IPS-18a (cell line): ENCODE measurements at regions not wholly inside any gene's neighbourhood (a gene's known extent, or its start where the extent isn't known, plus 50 kb on each side); places are given as distances from the start of the nearest gene placed in this dataset.

Experiments
- H3K27ac ChIP-seq: one replicate; pipeline ENCODE4 v1.5.1; 2013; ENCODE audit warnings: low read length
- H3K27me3 ChIP-seq: one replicate; pipeline ENCODE4 v1.6.1; 2013; ENCODE audit warnings: mild to moderate bottlenecking, low read length; ENCODE audit not compliant: control insufficient read depth, insufficient read depth
- H3K36me3 ChIP-seq: one replicate; pipeline ENCODE4 v1.6.1; 2013; ENCODE audit warnings: low read depth, low read length; ENCODE audit not compliant: control insufficient read depth
- H3K4me1 ChIP-seq: one replicate; pipeline ENCODE4 v1.6.1; 2013; ENCODE audit warnings: low read depth, low read length; ENCODE audit not compliant: control insufficient read depth
- H3K4me3 ChIP-seq: one replicate; pipeline ENCODE4 v1.5.1; 2013; ENCODE audit warnings: low read length
- H3K9ac ChIP-seq: one replicate; pipeline ENCODE4 v1.6.1; 2013; ENCODE audit warnings: mild to moderate bottlenecking, low read length, moderate library complexity
- H3K9me3 ChIP-seq: one replicate; pipeline ENCODE4 v1.6.1; 2013; ENCODE audit warnings: low read depth, low read length; ENCODE audit not compliant: control insufficient read depth

GRCh38 chr2:129237966-129238725 lies 741.3 kb upstream of the RAB6C start:
- Histone ChIP-seq H3K27me3 (no peaks in the 10 kb centered on the region), H3K4me3 (no peak overlapping the region), H3K9ac (no peak overlapping the region), H3K4me1 (no peaks in the 10 kb centered on the region), H3K9me3 (no peaks in the 10 kb centered on the region), H3K27ac (no peak overlapping the region), H3K36me3 (no peaks in the 10 kb centered on the region)

GRCh38 chr2:129239141-129239540 lies 740.3 kb upstream of the RAB6C start:
- no peak overlapping the region for H3K4me3 ChIP-seq
- H3K4me1 ChIP-seq: no peaks in the 10 kb centered on the region
- no peaks in the 10 kb centered on the region for H3K27me3 ChIP-seq
- no peak overlapping the region for H3K9ac ChIP-seq
- no peak overlapping the region for H3K27ac ChIP-seq
- no peaks in the 10 kb centered on the region for H3K36me3 ChIP-seq
- no peaks in the 10 kb centered on the region for H3K9me3 ChIP-seq

DNA sequence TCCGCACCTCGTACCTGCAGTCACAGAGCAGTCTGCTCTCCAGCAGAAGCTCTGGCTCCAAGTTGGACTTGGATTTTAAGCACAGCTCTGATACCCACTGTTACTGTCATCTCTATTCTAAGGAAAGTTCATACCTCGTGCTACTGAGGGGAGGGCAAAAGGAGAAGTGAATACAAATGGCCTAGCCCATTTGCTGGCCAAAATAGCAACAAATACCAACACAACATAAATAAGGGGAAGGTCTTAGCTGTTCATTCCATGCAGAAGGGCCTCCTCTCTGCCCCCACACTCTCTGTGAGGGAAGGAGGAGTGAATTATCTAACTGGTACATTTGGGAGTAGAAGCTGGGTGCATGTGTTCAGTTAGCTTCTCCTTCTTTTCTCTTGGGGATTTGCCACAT lies 739.4 kb upstream of the RAB6C start:
- Histone ChIP-seq H3K4me3 (no peak overlapping the region), H3K9ac (no peak overlapping the region), H3K4me1 (no peaks in the 10 kb centered on the region), H3K27ac (no peak overlapping the region), H3K36me3 (no peaks in the 10 kb centered on the region), H3K9me3 (no peaks in the 10 kb centered on the region), H3K27me3 (no peaks in the 10 kb centered on the region)

- Histone ChIP-seq H3K4me1 (no peaks in the 10 kb centered on the region), H3K27ac (no peak overlapping the region), H3K27me3 (no peaks in the 10 kb centered on the region), H3K36me3 (no peaks in the 10 kb centered on the region), H3K9ac (no peak overlapping the region), H3K9me3 (peaks cover 4% of the 10 kb centered on the region), H3K4me3 (no peak overlapping the region)
Observed at GRCh38 chr2:129242269-129242668, 737.2 kb upstream of the RAB6C start.

DNA sequence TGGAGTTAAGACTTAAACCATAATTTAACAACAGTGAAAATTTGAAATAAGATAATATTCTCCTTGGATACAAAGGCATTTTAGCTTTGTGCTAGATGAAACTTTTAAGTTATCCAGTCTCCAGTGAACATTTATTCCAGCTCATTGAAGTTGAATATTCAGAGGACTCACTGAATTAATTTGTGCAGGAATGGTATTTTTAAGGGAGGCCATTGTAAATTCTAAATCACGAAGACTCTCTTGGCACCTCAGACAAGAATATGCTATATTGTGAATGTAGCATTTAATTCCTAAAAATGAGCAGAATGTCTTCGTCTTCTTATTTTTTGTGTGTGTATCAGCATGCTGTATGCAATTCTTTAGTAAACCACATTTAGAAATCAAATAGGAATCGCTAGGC lies 731.7 kb upstream of the RAB6C start:
- H3K27ac ChIP-seq: no peak overlapping the region
- no peak overlapping the region for H3K9ac ChIP-seq
- H3K4me3 ChIP-seq: no peak overlapping the region
- peaks cover 4% of the 10 kb centered on the region for H3K9me3 ChIP-seq
- no peaks in the 10 kb centered on the region for H3K27me3 ChIP-seq
- no peaks in the 10 kb centered on the region for H3K36me3 ChIP-seq
- H3K4me1 ChIP-seq: no peaks in the 10 kb centered on the region

- Histone ChIP-seq H3K9ac (no peak overlapping the region), H3K4me3 (no peak overlapping the region), H3K27ac (no peak overlapping the region), H3K4me1 (no peaks in the 10 kb centered on the region), H3K36me3 (no peaks in the 10 kb centered on the region), H3K27me3 (no peaks in the 10 kb centered on the region), H3K9me3 (peaks cover 4% of the 10 kb centered on the region)
Observed at GRCh38 chr2:129248198-129248597, 731.3 kb upstream of the RAB6C start.

- no peak overlapping the region for H3K4me3 ChIP-seq
- no peaks in the 10 kb centered on the region for H3K36me3 ChIP-seq
- H3K9me3 ChIP-seq: no peaks in the 10 kb centered on the region
- no peaks in the 10 kb centered on the region for H3K27me3 ChIP-seq
- H3K9ac ChIP-seq: no peak overlapping the region
- no peaks in the 10 kb centered on the region for H3K4me1 ChIP-seq
- H3K27ac ChIP-seq: no peak overlapping the region
Observed at GRCh38 chr2:129252781-129253460, 726.5 kb upstream of the RAB6C start.

- Histone ChIP-seq H3K36me3 (no peaks in the 10 kb centered on the region), H3K27me3 (no peaks in the 10 kb centered on the region), H3K4me1 (no peaks in the 10 kb centered on the region), H3K9ac (no peak overlapping the region), H3K4me3 (no peak overlapping the region), H3K9me3 (no peaks in the 10 kb centered on the region), H3K27ac (no peak overlapping the region)
Observed at GRCh38 chr2:129253461-129253812, 726.0 kb upstream of the RAB6C start.

GRCh38 chr2:129254718-129255117 lies 724.7 kb upstream of the RAB6C start:
- H3K27me3 ChIP-seq: no peaks in the 10 kb centered on the region
- no peaks in the 10 kb centered on the region for H3K36me3 ChIP-seq
- no peak overlapping the region for H3K4me3 ChIP-seq
- H3K4me1 ChIP-seq: no peaks in the 10 kb centered on the region
- no peak overlapping the region for H3K27ac ChIP-seq
- H3K9me3 ChIP-seq: peaks cover 4% of the 10 kb centered on the region
- H3K9ac ChIP-seq: no peak overlapping the region

GRCh38 chr2:129255610-129256313 lies 723.7 kb upstream of the RAB6C start:
- H3K27me3 ChIP-seq: no peaks in the 10 kb centered on the region
- no peaks in the 10 kb centered on the region for H3K4me1 ChIP-seq
- no peak overlapping the region for H3K9ac ChIP-seq
- H3K36me3 ChIP-seq: no peaks in the 10 kb centered on the region
- H3K4me3 ChIP-seq: no peak overlapping the region
- peaks cover 4% of the 10 kb centered on the region for H3K9me3 ChIP-seq
- H3K27ac ChIP-seq: no peak overlapping the region

DNA sequence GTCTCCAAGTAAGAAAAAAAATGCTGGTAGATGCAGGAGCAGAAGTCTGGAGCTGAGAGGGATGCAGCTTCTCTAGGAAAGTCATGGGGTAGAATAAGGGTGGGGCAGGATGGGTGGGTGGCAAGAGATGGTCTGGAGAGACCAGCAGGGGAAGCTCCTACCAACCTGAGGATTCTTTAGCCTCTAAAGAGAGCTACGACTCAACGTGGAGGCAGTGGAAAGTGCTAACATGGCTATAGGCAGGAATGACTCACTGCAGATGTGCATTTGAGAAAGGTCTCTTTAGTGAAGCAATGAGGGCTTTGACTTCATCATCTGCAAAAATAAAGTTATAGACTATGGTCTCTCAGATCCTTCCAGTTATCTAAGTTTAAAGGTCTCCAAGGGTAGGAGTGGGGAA lies 722.8 kb upstream of the RAB6C start:
- Histone ChIP-seq H3K9ac (no peak overlapping the region), H3K27ac (no peak overlapping the region), H3K27me3 (no peaks in the 10 kb centered on the region), H3K4me1 (no peaks in the 10 kb centered on the region), H3K4me3 (no peak overlapping the region), H3K36me3 (no peaks in the 10 kb centered on the region), H3K9me3 (peaks cover 4% of the 10 kb centered on the region)
